Keratinocyte (primary cell): ENCODE measurements at regions not wholly inside any gene's neighbourhood (a gene's known extent, or its start where the extent isn't known, plus 50 kb on each side); places are given as distances from the start of the nearest gene placed in this dataset.
"Not testable (repeated sequence)": the region's sequence is repeated elsewhere in the genome, so short reads cannot be mapped to it uniquely, and the experiment has no call there.

Experiments
- EZH2 ChIP-seq: IDR thresholded peaks from one replicate; pipeline ENCODE4 v1.6.1; 2012; ENCODE audit warnings: inconsistent platforms, mild to moderate bottlenecking, low read length, moderate library complexity
- TF ChIP-seq, protein P1 (sequence below), 3 experiments: IDR thresholded peaks in 1 of 3; conservative IDR thresholded peaks in 1 of 3; optimal IDR thresholded peaks in 1 of 3; 2 replicates in 2 of 3; 3 replicates in 1 of 3; pipeline versions ENCODE3 to v1.5.1; 2011; ENCODE audit warnings: low read length in 3 of 3, mild to moderate bottlenecking in 3 of 3, moderate library complexity in 2 of 3, control low read depth in 1 of 3, inconsistent platforms in 1 of 3; ENCODE audit not compliant: insufficient read depth in 2 of 3; ENCODE audit errors: extremely low read depth in 1 of 3

- TF ChIP-seq, protein P1, sequence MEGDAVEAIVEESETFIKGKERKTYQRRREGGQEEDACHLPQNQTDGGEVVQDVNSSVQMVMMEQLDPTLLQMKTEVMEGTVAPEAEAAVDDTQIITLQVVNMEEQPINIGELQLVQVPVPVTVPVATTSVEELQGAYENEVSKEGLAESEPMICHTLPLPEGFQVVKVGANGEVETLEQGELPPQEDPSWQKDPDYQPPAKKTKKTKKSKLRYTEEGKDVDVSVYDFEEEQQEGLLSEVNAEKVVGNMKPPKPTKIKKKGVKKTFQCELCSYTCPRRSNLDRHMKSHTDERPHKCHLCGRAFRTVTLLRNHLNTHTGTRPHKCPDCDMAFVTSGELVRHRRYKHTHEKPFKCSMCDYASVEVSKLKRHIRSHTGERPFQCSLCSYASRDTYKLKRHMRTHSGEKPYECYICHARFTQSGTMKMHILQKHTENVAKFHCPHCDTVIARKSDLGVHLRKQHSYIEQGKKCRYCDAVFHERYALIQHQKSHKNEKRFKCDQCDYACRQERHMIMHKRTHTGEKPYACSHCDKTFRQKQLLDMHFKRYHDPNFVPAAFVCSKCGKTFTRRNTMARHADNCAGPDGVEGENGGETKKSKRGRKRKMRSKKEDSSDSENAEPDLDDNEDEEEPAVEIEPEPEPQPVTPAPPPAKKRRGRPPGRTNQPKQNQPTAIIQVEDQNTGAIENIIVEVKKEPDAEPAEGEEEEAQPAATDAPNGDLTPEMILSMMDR (optimal IDR thresholded peaks at IDR 0.05 in 1 of 3, IDR thresholded peaks at IDR 0.05 in 1 of 3, conservative IDR thresholded peaks at IDR 0.05 in 1 of 3; ENCODE audit: extremely low read depth in 1 of 3, insufficient read depth in 2 of 3, low read length in 3 of 3) = not testable (repeated sequence)
- not testable (repeated sequence) for TF ChIP-seq EZH2
Measured at GRCh38 chr7:65199221-65199620, 174.4 kb upstream of the ZNF92 start.
